ENCODE measurements at regions not wholly inside any gene's neighbourhood (a gene's known extent, or its start where the extent isn't known, plus 50 kb on each side); places are given as distances from the start of the nearest gene placed in this dataset.

DNA sequence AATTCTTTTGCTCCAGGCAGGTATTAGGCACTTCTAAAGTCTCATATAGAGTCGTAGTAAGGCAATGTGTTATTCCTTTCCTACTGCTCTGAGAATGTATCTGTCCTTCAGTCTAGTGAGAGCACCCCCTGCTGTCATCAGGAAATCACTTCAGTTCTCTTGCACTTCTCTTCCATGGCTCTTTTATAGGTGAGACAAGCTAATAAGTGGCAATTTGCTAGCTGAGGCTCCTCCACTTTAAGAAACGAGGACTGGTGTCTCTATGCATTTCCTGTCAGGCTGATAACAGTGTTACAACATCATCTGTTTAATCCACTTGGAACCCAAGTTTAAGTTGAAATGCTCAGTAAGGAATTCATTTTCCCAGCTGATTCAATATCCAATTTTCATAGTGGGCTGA is 350.6 kb downstream of the TFEC start:
- DNase-seq (ENCODE audit: low spot score) (peak; percentile 82), ATAC-seq (peak; percentile 87)
- no peaks in the 10 kb centered on the region for H3F3A ChIP-seq (replicated peaks; ENCODE audit: low read depth)
- no peaks in the 10 kb centered on the region for H3K36me3 ChIP-seq (ENCODE audit: insufficient read depth)
- H3K4me2 ChIP-seq = 0 out of 2 replicates have a peak overlapping the region, but pooled peaks have one; percentile 6
- H3K4me3 ChIP-seq = no peak overlapping the region
- Mint-ChIP-seq H3K27ac (no peak overlapping the region), H3K36me3 (ENCODE audit: low read depth) (no peaks in the 10 kb centered on the region), H3K4me1 (peaks cover 20% of the 10 kb centered on the region), H3K9me3 (no peaks in the 10 kb centered on the region), H3K4me3 (no peak overlapping the region), H3K27me3 (ENCODE audit: insufficient read depth, low read depth, poor library complexity) (no peaks in the 10 kb centered on the region)
- H3K79me2 ChIP-seq (replicated peaks; ENCODE audit: insufficient read depth) = no peaks in the 10 kb centered on the region
- H3K27ac ChIP-seq (ENCODE audit: low read depth) = no peak overlapping the region
- H3K9me2 ChIP-seq (ENCODE audit: insufficient read depth) = no peaks in the 10 kb centered on the region
- H4K20me1 ChIP-seq (replicated peaks; ENCODE audit: insufficient read depth) = no peaks in the 10 kb centered on the region
- TF ChIP-seq ETS1 (IDR thresholded peaks at IDR 0.05) (no peak), CTCF (conservative IDR thresholded peaks at IDR 0.05; ENCODE audit: low read depth in 2 of 2) (peak; percentile 53 to 75), JUNB (IDR thresholded peaks at IDR 0.05; ENCODE audit: unreplicated experiment) (no peak)
- no peaks in the 10 kb centered on the region for H3K27me3 ChIP-seq (ENCODE audit: insufficient read depth)
- no peak overlapping the region for H2AFZ ChIP-seq
- H3K4me1 ChIP-seq (ENCODE audit: insufficient read depth) = peaks cover 11% of the 10 kb centered on the region

DNA sequence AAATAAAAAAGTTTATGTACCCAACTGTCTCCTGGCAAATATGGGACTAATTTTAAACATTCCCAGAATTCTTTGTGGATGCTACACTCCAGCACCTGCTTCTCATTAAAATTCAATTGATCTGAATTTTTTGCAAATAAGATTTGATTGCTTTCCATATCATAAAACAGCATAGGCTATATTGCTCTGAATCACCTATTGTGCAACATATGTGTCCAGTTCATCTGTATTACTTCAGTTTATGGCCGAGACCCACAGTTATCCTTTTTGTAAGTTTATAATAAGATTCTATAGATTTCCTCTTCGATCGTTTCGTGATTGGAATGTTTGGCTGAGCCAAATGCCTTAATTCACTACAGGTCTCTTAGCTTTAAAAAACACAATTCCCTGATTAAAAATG is 351.1 kb downstream of the TFEC start:
- no peak overlapping the region for H3K4me3 ChIP-seq
- DNase-seq (ENCODE audit: low spot score) (no peak), ATAC-seq (no peak)
- Mint-ChIP-seq H3K9me3 (no peaks in the 10 kb centered on the region), H3K4me1 (peaks cover 20% of the 10 kb centered on the region), H3K27me3 (ENCODE audit: insufficient read depth, low read depth, poor library complexity) (no peaks in the 10 kb centered on the region), H3K4me3 (no peak overlapping the region), H3K27ac (no peak overlapping the region), H3K36me3 (ENCODE audit: low read depth) (no peaks in the 10 kb centered on the region)
- no peaks in the 10 kb centered on the region for H3K79me2 ChIP-seq (replicated peaks; ENCODE audit: insufficient read depth)
- H3K9me2 ChIP-seq (ENCODE audit: insufficient read depth) = no peaks in the 10 kb centered on the region
- no peaks in the 10 kb centered on the region for H3F3A ChIP-seq (replicated peaks; ENCODE audit: low read depth)
- peaks cover 11% of the 10 kb centered on the region for H3K4me1 ChIP-seq (ENCODE audit: insufficient read depth)
- H4K20me1 ChIP-seq (replicated peaks; ENCODE audit: insufficient read depth) = no peaks in the 10 kb centered on the region
- no peaks in the 10 kb centered on the region for H3K27me3 ChIP-seq (ENCODE audit: insufficient read depth)
- H3K36me3 ChIP-seq (ENCODE audit: insufficient read depth) = no peaks in the 10 kb centered on the region
- no peak overlapping the region for H3K27ac ChIP-seq (ENCODE audit: low read depth)
- no peak overlapping the region for H2AFZ ChIP-seq
- H3K4me2 ChIP-seq = no peak overlapping the region
- no peak for TF ChIP-seq ETS1 (IDR thresholded peaks at IDR 0.05)
- no peak for TF ChIP-seq EZH2phosphoT487 (IDR thresholded peaks at IDR 0.05; ENCODE audit: unreplicated experiment)
- no peak for TF ChIP-seq STAT1 (IDR thresholded peaks at IDR 0.05; ENCODE audit: unreplicated experiment)
- TF ChIP-seq NANOG (IDR thresholded peaks at IDR 0.05; ENCODE audit: borderline replicate concordance) = no peak
- TF ChIP-seq REST (IDR thresholded peaks at IDR 0.05; ENCODE audit: unreplicated experiment) = no peak
- TF ChIP-seq, protein P1, sequence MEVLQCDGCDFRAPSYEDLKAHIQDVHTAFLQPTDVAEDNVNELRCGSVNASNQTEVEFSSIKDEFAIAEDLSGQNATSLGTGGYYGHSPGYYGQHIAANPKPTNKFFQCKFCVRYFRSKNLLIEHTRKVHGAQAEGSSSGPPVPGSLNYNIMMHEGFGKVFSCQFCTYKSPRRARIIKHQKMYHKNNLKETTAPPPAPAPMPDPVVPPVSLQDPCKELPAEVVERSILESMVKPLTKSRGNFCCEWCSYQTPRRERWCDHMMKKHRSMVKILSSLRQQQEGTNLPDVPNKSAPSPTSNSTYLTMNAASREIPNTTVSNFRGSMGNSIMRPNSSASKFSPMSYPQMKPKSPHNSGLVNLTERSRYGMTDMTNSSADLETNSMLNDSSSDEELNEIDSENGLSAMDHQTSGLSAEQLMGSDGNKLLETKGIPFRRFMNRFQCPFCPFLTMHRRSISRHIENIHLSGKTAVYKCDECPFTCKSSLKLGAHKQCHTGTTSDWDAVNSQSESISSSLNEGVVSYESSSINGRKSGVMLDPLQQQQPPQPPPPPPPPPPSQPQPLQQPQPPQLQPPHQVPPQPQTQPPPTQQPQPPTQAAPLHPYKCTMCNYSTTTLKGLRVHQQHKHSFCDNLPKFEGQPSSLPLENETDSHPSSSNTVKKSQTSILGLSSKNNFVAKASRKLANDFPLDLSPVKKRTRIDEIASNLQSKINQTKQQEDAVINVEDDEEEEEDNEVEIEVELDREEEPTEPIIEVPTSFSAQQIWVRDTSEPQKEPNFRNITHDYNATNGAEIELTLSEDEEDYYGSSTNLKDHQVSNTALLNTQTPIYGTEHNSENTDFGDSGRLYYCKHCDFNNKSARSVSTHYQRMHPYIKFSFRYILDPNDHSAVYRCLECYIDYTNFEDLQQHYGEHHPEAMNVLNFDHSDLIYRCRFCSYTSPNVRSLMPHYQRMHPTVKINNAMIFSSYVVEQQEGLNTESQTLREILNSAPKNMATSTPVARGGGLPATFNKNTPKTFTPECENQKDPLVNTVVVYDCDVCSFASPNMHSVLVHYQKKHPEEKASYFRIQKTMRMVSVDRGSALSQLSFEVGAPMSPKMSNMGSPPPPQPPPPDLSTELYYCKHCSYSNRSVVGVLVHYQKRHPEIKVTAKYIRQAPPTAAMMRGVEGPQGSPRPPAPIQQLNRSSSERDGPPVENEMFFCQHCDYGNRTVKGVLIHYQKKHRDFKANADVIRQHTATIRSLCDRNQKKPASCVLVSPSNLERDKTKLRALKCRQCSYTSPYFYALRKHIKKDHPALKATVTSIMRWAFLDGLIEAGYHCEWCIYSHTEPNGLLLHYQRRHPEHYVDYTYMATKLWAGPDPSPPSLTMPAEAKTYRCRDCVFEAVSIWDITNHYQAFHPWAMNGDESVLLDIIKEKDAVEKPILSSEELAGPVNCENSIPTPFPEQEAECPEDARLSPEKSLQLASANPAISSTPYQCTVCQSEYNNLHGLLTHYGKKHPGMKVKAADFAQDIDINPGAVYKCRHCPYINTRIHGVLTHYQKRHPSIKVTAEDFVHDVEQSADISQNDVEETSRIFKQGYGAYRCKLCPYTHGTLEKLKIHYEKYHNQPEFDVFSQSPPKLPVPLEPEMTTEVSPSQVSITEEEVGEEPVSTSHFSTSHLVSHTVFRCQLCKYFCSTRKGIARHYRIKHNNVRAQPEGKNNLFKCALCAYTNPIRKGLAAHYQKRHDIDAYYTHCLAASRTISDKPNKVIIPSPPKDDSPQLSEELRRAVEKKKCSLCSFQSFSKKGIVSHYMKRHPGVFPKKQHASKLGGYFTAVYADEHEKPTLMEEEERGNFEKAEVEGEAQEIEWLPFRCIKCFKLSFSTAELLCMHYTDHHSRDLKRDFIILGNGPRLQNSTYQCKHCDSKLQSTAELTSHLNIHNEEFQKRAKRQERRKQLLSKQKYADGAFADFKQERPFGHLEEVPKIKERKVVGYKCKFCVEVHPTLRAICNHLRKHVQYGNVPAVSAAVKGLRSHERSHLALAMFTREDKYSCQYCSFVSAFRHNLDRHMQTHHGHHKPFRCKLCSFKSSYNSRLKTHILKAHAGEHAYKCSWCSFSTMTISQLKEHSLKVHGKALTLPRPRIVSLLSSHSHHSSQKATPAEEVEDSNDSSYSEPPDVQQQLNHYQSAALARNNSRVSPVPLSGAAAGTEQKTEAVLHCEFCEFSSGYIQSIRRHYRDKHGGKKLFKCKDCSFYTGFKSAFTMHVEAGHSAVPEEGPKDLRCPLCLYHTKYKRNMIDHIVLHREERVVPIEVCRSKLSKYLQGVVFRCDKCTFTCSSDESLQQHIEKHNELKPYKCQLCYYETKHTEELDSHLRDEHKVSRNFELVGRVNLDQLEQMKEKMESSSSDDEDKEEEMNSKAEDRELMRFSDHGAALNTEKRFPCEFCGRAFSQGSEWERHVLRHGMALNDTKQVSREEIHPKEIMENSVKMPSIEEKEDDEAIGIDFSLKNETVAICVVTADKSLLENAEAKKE (CRISPR knock-in tag; IDR thresholded peaks at IDR 0.05) = no peak
